ENCODE measurements at regions not wholly inside any gene's neighbourhood (a gene's known extent, or its start where the extent isn't known, plus 50 kb on each side); places are given as distances from the start of the nearest gene placed in this dataset.

DNA sequence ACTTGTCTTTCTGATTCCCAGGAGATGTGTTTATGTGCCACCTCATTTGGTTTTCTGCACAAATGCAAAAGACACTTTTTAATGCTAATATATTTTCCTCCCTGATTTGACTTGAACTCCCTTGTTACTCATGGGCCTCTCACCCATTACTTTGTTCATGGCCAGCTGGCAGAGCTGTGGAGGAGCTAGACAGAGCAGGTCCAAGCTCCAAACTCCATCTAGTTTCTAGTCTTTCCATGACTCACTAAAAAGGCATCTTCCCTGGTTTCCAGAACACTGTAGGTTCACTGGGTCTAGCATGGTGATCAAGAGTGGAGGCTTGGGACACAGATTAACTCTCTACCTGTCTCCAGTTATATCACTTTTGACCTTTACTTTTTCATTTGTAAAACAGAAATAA, 161.0 kb upstream of the SLC28A3 start:
- H3K36me3 ChIP-seq (ENCODE audit: control insufficient read depth in 2 of 4, insufficient read depth in 4 of 4, low read length in 3 of 4): no peaks in the 10 kb centered on the region
- H4K20me1 ChIP-seq (replicated peaks in 1 of 2; ENCODE audit: control insufficient read depth in 1 of 2, insufficient read depth in 2 of 2, low read length in 2 of 2): no peaks in the 10 kb centered on the region
- no peak overlapping the region for H3K4me3 ChIP-seq (ENCODE audit: extremely low read depth in 1 of 4, insufficient read depth in 2 of 4, low read depth in 3 of 4, low read length in 4 of 4)
- no peak overlapping the region for H4K91ac ChIP-seq (replicated peaks; ENCODE audit: insufficient read length, low read length)
- ChIA-PET CTCF (ENCODE audit: partially characterized antibody) (interaction anchor here (1.2 kb wide), 1 partner anchor 11 kb away, joined by 4 read pairs; no protein-coding TSS in a partner anchor), POLR2A (ENCODE audit: partially characterized antibody) (no interaction called here)
- H3K9me3 ChIP-seq (ENCODE audit: insufficient read depth in 2 of 2, low read depth in 1 of 2, low read length in 1 of 2): peaks cover 0 to 2% of the 10 kb centered on the region in 2 experiments; a peak in 2 of 4 replicates
- H3K79me1 ChIP-seq (ENCODE audit: low read depth, low read length): no peaks in the 10 kb centered on the region
- H2BK5ac ChIP-seq (ENCODE audit: low read depth, low read length): no peak overlapping the region
- no peak overlapping the region for H2BK120ac ChIP-seq (replicated peaks; ENCODE audit: low read depth, low read length)
- no peaks in the 10 kb centered on the region for H3K23me2 ChIP-seq (ENCODE audit: low read depth, low read length)
- H2BK20ac ChIP-seq (ENCODE audit: low read length): no peak overlapping the region
- H3K27ac ChIP-seq (ENCODE audit: low read depth, low read length): no peak overlapping the region
- no peak overlapping the region for H3K9ac ChIP-seq (replicated peaks in 1 of 4; ENCODE audit: extremely low read depth in 1 of 4, low read depth in 3 of 4, low read length in 3 of 4)
- no peak overlapping the region for H4K5ac ChIP-seq (ENCODE audit: insufficient read length, low read depth, low read length)
- H3K56ac ChIP-seq (replicated peaks; ENCODE audit: insufficient read length, low read depth, low read length): no peak overlapping the region
- TF ChIP-seq JUND (IDR thresholded peaks at IDR 0.05; ENCODE audit: low read length) (no peak), BACH1 (IDR thresholded peaks at IDR 0.05; ENCODE audit: low read length) (no peak), RAD21 (IDR thresholded peaks at IDR 0.05 in 1 of 2, conservative IDR thresholded peaks at IDR 0.05 in 1 of 2; ENCODE audit: low read depth in 2 of 2, low read length in 2 of 2) (no peak), HDAC2 (IDR thresholded peaks at IDR 0.05; ENCODE audit: borderline replicate concordance in 1 of 2, low read depth in 2 of 2, low read length in 2 of 2) (no peak), CREB1 (IDR thresholded peaks at IDR 0.05) (no peak), E2F6 (IDR thresholded peaks at IDR 0.05) (no peak), CHD1 (IDR thresholded peaks at IDR 0.05; ENCODE audit: low read depth, low read length) (no peak), EP300 (IDR thresholded peaks at IDR 0.05; ENCODE audit: borderline replicate concordance in 1 of 2, low read depth in 2 of 2, low read length in 2 of 2) (no peak), BCL11A (IDR thresholded peaks at IDR 0.05; ENCODE audit: low read depth in 2 of 2, low read length in 2 of 2) (no peak), NRF1 (IDR thresholded peaks at IDR 0.05; ENCODE audit: low read depth, low read length) (no peak)
- TF ChIP-seq, protein P1, sequence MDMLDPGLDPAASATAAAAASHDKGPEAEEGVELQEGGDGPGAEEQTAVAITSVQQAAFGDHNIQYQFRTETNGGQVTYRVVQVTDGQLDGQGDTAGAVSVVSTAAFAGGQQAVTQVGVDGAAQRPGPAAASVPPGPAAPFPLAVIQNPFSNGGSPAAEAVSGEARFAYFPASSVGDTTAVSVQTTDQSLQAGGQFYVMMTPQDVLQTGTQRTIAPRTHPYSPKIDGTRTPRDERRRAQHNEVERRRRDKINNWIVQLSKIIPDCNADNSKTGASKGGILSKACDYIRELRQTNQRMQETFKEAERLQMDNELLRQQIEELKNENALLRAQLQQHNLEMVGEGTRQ (IDR thresholded peaks at IDR 0.05; ENCODE audit: low read length): no peak
- H3K79me2 ChIP-seq (ENCODE audit: control insufficient read depth in 1 of 2, insufficient read depth in 2 of 2, low read length in 2 of 2): no peaks in the 10 kb centered on the region
- DNase-seq (ENCODE audit: low read depth in 1 of 2, low spot score in 2 of 2): no peak
- H3K4me2 ChIP-seq (ENCODE audit: insufficient read depth in 1 of 2, low read depth in 2 of 2, low read length in 2 of 2): no peak overlapping the region
- H3K14ac ChIP-seq (ENCODE audit: insufficient read length): no peak overlapping the region
- no peaks in the 10 kb centered on the region for H3K4me1 ChIP-seq (replicated peaks in 1 of 4; ENCODE audit: control insufficient read depth in 3 of 4, insufficient read depth in 4 of 4, low read length in 3 of 4)
- no peak overlapping the region for H2BK15ac ChIP-seq (ENCODE audit: low read length)
- H3K18ac ChIP-seq (ENCODE audit: extremely low read depth, low read length): no peak overlapping the region
- H4K8ac ChIP-seq (ENCODE audit: extremely low read depth, insufficient read depth, low read length): no peak overlapping the region
- no peak overlapping the region for H3K23ac ChIP-seq (ENCODE audit: insufficient read length)
- H3K4ac ChIP-seq (replicated peaks; ENCODE audit: insufficient read length, low read depth, low read length): no peak overlapping the region
- H3K27me3 ChIP-seq (replicated peaks in 1 of 4; ENCODE audit: control insufficient read depth in 3 of 4, extremely low read depth in 1 of 4, insufficient read depth in 3 of 4, low read length in 3 of 4): no peaks in the 10 kb centered on the region
- no peak overlapping the region for H2BK12ac ChIP-seq (ENCODE audit: low read depth, low read length)
- FAIRE-seq: no peak
- H2AFZ ChIP-seq (ENCODE audit: low read length): no peak overlapping the region
- no peak overlapping the region for H2AK5ac ChIP-seq (ENCODE audit: low read depth, low read length)

Measured in H1 (cell line).